ENCODE measurements at regions not wholly inside any gene's neighbourhood (a gene's known extent, or its start where the extent isn't known, plus 50 kb on each side); places are given as distances from the start of the nearest gene placed in this dataset.

DNA sequence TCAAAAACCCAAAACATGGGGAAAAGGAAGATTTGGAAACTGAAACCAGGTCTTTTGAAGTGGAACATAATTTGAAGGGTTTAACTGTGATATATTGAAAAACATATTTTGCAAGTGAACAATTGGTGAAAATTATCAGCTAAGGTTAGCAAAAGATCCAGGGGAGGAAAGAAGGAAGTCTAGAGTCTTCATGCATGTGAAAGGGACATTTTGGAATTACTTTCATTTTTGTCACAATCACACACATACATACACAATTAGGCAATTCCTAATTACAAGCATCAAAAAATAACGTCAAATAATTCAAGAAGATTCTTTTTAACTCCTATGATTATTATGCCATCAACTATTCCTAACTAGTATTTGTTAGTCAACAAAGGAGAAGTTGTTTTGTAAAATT lies 64.7 kb upstream of the NFIA start:
- TF ChIP-seq, protein P1, sequence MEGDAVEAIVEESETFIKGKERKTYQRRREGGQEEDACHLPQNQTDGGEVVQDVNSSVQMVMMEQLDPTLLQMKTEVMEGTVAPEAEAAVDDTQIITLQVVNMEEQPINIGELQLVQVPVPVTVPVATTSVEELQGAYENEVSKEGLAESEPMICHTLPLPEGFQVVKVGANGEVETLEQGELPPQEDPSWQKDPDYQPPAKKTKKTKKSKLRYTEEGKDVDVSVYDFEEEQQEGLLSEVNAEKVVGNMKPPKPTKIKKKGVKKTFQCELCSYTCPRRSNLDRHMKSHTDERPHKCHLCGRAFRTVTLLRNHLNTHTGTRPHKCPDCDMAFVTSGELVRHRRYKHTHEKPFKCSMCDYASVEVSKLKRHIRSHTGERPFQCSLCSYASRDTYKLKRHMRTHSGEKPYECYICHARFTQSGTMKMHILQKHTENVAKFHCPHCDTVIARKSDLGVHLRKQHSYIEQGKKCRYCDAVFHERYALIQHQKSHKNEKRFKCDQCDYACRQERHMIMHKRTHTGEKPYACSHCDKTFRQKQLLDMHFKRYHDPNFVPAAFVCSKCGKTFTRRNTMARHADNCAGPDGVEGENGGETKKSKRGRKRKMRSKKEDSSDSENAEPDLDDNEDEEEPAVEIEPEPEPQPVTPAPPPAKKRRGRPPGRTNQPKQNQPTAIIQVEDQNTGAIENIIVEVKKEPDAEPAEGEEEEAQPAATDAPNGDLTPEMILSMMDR (IDR thresholded peaks at IDR 0.05) = no peak
- no peak for TF ChIP-seq POLR2AphosphoS5 (IDR thresholded peaks at IDR 0.05)
